HepG2 (cell line): ENCODE measurements at regions not wholly inside any gene's neighbourhood (a gene's known extent, or its start where the extent isn't known, plus 50 kb on each side); places are given as distances from the start of the nearest gene placed in this dataset.
A peak's percentile ranks its signal among the peaks of the same experiment; 100 is the strongest.

Experiments
- BORCS8-MEF2B ChIP-seq: sonication (generic); formaldehyde crosslinking; IDR thresholded peaks from 2 replicates; pipeline ENCODE4 v1.8.0; 2022; ENCODE audit warnings: mild to moderate bottlenecking, missing genetic modification reagents
- FUBP1 ChIP-seq: sonication (generic); formaldehyde crosslinking; IDR thresholded peaks from 2 replicates; pipeline ENCODE4 v1.5.1; 2020; ENCODE audit warnings: missing genetic modification reagents, mild to moderate bottlenecking, borderline replicate concordance
- HES4 ChIP-seq: sonication (generic); formaldehyde crosslinking; IDR thresholded peaks from 2 replicates; pipeline ENCODE4 v1.9.0; 2021; ENCODE audit warnings: mild to moderate bottlenecking, missing genetic modification reagents, borderline replicate concordance
- KDM5A ChIP-seq: fragments of 200-600 bp; sonication (generic); IDR thresholded peaks from 2 replicates; pipeline ENCODE4 v1.7.0; 2018; ENCODE audit warnings: antibody characterized with exemption, mild to moderate bottlenecking, low read length, borderline replicate concordance
- MEF2D ChIP-seq: sonication (generic); formaldehyde crosslinking; IDR thresholded peaks from 2 replicates; pipeline ENCODE4 v1.5.1; 2020; ENCODE audit warnings: mild to moderate bottlenecking, missing genetic modification reagents
- MIER2 ChIP-seq: IDR thresholded peaks from 2 replicates; pipeline ENCODE4 v1.6.1; 2016; ENCODE audit warnings: missing biosample characterization, missing genetic modification reagents
- NFRKB ChIP-seq: fragments of 450-650 bp; IDR thresholded peaks from 2 replicates; pipeline ENCODE4 v1.6.1; 2017
- NR2F2 ChIP-seq: IDR thresholded peaks from 2 replicates; pipeline ENCODE4 v1.6.1; 2012; ENCODE audit warnings: low read depth, inconsistent platforms, borderline replicate concordance
- RBFOX2 ChIP-seq: fragments of 200-400 bp; formaldehyde crosslinking; IDR thresholded peaks from 2 replicates; pipeline ENCODE4 v1.6.1; 2017; ENCODE audit warnings: low read depth, mild to moderate bottlenecking, low read length
- SMARCC2 ChIP-seq: fragments of 450-650 bp; IDR thresholded peaks from 2 replicates; pipeline ENCODE4 v1.6.1; 2017; ENCODE audit warnings: antibody characterized with exemption, mild to moderate bottlenecking
- SP2 ChIP-seq: sonication (generic); formaldehyde crosslinking; IDR thresholded peaks from 2 replicates; pipeline ENCODE4 v1.5.1; 2020; ENCODE audit warnings: mild to moderate bottlenecking, missing genetic modification reagents
- THRA ChIP-seq: sonication (generic); formaldehyde crosslinking; IDR thresholded peaks from 2 replicates; pipeline ENCODE4 v1.4.0; 2020; ENCODE audit warnings: missing genetic modification reagents, borderline replicate concordance
- TP53 ChIP-seq: sonication (generic); formaldehyde crosslinking; conservative IDR thresholded peaks from 2 replicates; pipeline ENCODE4 v1.4.0; 2020; ENCODE audit warnings: missing genetic modification reagents
- ZBTB2 ChIP-seq: sonication (generic); formaldehyde crosslinking; IDR thresholded peaks from 2 replicates; pipeline ENCODE4 v1.8.0; 2022; ENCODE audit warnings: low read depth, missing genetic modification reagents
- ZNF160 ChIP-seq: sonication (generic); formaldehyde crosslinking; IDR thresholded peaks from 2 replicates; pipeline ENCODE4 v1.8.0; 2022; ENCODE audit warnings: mild to moderate bottlenecking, inconsistent platforms, missing genetic modification reagents
- ZNF333 ChIP-seq: sonication (generic); formaldehyde crosslinking; IDR thresholded peaks from 2 replicates; pipeline ENCODE4 v1.4.0; 2020; ENCODE audit warnings: mild to moderate bottlenecking, missing genetic modification reagents, borderline replicate concordance
- ZNF33B ChIP-seq: sonication (generic); formaldehyde crosslinking; IDR thresholded peaks from 2 replicates; pipeline ENCODE4 v1.5.1; 2020; ENCODE audit warnings: mild to moderate bottlenecking, missing genetic modification reagents
- ZNF354B ChIP-seq: sonication (generic); formaldehyde crosslinking; IDR thresholded peaks from 2 replicates; pipeline ENCODE4 v1.8.0; 2022; ENCODE audit warnings: mild to moderate bottlenecking, missing genetic modification reagents
- ZNF510 ChIP-seq: sonication (generic); formaldehyde crosslinking; IDR thresholded peaks from 2 replicates; pipeline ENCODE4 v1.4.0; 2020; ENCODE audit warnings: low read depth, mild to moderate bottlenecking, missing genetic modification reagents
- ZNF7 ChIP-seq: IDR thresholded peaks from 2 replicates; pipeline ENCODE4 v1.6.1; 2016; ENCODE audit warnings: missing biosample characterization, missing genetic modification reagents
- ZNF703 ChIP-seq: sonication (generic); formaldehyde crosslinking; IDR thresholded peaks from 2 replicates; pipeline ENCODE4 v1.5.1; 2020; ENCODE audit warnings: missing genetic modification reagents, mild to moderate bottlenecking, moderate library complexity, borderline replicate concordance
- ZNF710 ChIP-seq: sonication (generic); formaldehyde crosslinking; IDR thresholded peaks from 2 replicates; pipeline ENCODE4 v1.5.0; 2020; ENCODE audit warnings: mild to moderate bottlenecking, missing genetic modification reagents, borderline replicate concordance
- ZNF790 ChIP-seq: sonication (generic); formaldehyde crosslinking; IDR thresholded peaks from 2 replicates; pipeline ENCODE4 v1.8.0; 2022; ENCODE audit warnings: missing genetic modification reagents, mild to moderate bottlenecking, borderline replicate concordance
- ZNF792 ChIP-seq: IDR thresholded peaks from 2 replicates; pipeline ENCODE4 v1.6.1; 2016
- ZSCAN25 ChIP-seq: sonication (generic); formaldehyde crosslinking; IDR thresholded peaks from 2 replicates; pipeline ENCODE4 v1.8.0; 2022; ENCODE audit warnings: mild to moderate bottlenecking, missing genetic modification reagents

- TF ChIP-seq ZNF790 (CRISPR knock-in tag) (no peak), RBFOX2 (no peak), ZNF7 (CRISPR knock-in tag) (no peak), BORCS8-MEF2B (peak; percentile 18), MIER2 (CRISPR knock-in tag) (no peak), HES4 (CRISPR knock-in tag) (no peak), MEF2D (peak; percentile 70; the same call in 1 of the 2 replicates), FUBP1 (CRISPR knock-in tag) (no peak; the same call in 1 of the 2 replicates), KDM5A (no peak), SMARCC2 (peak; percentile 74; the same call in 1 of the 2 replicates), ZNF333 (CRISPR knock-in tag) (no peak), ZNF510 (CRISPR knock-in tag) (no peak), ZSCAN25 (CRISPR knock-in tag) (peak; percentile 99), ZNF160 (no peak), ZNF703 (CRISPR knock-in tag) (no peak), NR2F2 (peak; percentile 81; the same call in 1 of the 2 replicates), ZNF354B (CRISPR knock-in tag) (no peak), THRA (peak; percentile 87), TP53 (CRISPR knock-in tag) (no peak), SP2 (CRISPR knock-in tag) (no peak), ZBTB2 (CRISPR knock-in tag) (no peak), ZNF710 (CRISPR knock-in tag) (peak; percentile 82; the same call in 1 of the 2 replicates), ZNF33B (CRISPR knock-in tag) (peak; percentile 71; the same call in 1 of the 2 replicates), ZNF792 (CRISPR knock-in tag) (peak; percentile 87), NFRKB (no peak)
Measured at GRCh38 chr1:157240495-157241184, 102.4 kb upstream of the ETV3 start (continued).
